Hindlimb muscle (tissue), 1 donor: ENCODE measurements at regions not wholly inside any gene's neighbourhood (a gene's known extent, or its start where the extent isn't known, plus 50 kb on each side); places are given as distances from the start of the nearest gene placed in this dataset.
A peak's percentile ranks its signal among the peaks of the same experiment; 100 is the strongest.

Experiments
- DNase-seq: peaks from one replicate; pipeline ENCODE4 v3.0.0-alpha.2; 2013

DNA sequence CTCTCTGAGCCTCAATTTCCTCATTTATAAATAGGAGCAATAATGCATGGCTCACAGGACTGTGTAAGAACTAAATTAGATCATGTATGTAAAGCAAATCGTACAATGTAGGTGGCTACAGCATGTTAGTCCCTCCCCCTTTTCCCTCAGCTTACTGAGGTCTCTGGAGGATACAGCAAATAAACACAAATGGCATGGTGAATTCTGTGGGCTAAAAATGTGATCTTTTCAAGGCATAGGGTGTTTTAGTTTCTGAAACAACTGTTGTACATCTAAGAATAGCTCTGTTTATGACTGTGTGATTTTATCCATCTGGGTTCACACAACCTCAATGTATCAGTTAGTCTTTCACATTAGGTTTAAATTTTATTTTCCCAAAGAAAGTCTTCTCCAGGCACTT lies 121.2 kb upstream of the PLEKHG7 start:
- no peak for DNase-seq

DNA sequence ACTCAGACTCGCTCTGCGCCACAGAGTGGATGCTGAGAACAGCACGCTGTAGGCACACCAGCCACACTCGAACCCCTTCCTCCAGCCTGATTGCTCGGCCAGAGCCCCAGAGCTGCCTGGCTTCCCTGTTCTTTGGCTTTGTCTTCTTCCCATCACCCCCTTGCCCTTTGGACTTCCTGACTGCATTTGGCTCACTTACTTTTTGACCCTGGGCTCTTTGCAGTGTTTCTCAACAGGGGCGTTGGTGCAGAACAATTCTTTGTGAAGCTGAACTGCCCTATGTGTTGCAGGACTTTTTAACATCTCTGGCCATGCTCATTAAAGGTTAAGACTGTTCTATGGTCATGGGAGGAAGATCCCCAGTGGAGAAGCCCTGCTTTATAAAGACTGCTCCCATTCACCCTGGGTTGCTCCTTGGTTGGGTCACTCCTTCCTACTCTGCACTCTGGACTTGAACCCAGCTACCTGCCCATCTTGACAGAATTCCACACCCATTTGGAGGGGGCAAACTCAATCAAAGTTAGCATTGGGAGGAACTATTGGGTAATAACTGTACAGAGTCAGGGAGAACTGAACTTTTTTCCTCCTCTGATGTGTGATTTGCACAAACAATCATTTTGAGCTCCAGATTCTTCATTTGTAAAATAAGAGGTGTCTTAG lies 127.7 kb upstream of the PLEKHG7 start:
- DNase-seq = no peak

DNA sequence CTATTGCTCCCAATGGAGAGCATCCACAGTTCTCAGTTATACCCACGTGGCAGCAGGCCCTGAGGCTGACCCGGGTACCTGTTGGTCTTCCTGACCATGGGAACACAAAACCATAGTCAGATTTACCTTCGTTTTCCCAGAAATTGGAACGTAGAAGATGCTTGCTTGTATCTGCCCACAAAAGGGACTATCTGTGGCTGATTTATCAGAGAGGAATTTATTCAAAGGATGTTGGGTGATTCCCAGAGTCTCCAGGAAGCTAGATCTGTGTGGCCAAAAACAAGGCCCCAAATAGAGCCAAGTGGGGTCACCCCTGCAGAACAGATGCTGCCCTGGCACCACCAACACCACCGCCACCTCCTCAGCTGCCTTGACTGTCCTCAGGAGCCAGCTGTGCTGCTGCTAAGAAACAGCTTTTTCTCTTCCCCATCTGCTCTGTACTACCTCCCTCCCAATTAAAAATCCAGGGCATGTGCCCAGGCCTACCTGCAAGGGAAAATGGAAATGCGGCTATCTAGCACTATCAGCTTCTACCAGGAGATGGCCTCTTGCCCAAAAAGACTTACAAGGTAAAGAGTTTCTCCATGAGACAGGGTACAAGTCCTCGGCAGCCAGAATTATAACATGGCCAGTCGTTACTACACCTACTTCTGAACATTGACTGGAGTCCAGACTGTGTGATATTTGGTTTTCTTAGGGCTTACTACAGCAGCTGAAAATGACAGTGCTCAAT lies 128.6 kb upstream of the PLEKHG7 start:
- DNase-seq = no peak

DNA sequence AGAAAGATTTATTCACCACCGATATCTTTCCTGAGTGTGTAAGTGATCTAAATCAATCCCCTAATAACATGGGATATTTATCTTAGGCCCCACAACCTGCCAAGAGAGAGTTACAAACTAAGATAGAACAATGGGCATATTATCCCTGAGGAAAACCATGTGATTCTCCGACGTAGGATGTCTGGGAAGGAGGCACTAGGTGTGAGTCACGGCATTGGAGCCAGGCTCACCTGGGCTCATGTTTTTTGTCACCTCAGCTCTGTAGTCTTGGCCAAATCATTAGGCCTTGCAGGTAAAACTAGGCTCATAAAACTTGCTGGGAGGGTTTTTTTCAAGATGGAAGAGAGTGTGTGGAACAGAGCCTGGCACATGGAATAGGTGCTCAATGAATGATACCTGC lies 129.7 kb upstream of the PLEKHG7 start:
- no peak for DNase-seq

DNA sequence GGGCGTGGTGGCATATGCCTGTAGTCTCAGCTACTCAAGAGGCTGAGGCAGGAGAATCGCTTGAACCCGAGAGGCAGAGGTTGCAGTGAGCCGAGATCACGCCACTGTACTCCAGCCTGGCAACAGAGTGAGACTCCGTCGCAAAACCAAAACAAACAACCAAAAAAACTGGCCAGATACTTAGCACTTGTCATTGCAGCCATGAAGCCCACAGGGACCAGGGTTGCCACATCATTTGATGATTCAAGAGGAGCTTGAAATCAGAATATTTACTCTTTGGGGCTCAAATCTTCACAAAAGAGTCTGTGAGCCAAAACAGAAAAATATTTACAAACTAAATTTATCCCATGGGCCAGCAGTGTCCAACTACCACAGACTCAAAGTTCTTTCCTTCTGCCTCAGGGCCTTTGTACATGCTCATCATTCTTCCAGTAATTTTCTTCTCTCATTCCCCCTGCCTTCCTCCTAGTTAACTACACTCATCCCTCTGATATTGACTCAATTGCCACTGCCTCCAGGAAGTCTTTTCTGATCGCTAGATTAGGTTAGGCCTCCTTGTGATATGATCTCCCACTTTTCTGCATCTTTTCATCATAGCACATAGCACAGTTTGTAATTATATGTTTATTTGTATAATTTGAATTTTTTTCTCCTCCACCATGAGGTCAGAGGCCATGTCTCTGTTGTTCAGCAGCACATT lies 130.8 kb upstream of the PLEKHG7 start:
- DNase-seq = no peak

DNA sequence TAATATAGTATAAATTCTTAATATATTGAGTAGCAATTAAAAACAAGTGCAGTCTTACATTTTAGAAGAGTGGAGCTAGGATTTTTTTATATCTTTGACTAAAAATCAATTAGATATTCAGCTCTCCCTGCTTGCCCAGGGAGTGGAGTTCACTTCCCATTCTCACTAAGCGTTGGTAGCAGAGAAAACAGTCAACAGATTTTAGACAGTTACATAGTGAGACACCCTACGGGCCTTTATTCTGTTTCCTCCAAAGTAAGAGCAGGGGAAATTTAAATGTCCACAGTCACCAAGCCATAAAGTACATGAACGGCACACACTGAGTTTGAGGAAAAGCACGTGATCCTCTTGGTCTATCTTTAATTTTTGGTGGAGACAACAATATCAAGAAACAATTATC lies 131.6 kb upstream of the PLEKHG7 start:
- no peak for DNase-seq

DNA sequence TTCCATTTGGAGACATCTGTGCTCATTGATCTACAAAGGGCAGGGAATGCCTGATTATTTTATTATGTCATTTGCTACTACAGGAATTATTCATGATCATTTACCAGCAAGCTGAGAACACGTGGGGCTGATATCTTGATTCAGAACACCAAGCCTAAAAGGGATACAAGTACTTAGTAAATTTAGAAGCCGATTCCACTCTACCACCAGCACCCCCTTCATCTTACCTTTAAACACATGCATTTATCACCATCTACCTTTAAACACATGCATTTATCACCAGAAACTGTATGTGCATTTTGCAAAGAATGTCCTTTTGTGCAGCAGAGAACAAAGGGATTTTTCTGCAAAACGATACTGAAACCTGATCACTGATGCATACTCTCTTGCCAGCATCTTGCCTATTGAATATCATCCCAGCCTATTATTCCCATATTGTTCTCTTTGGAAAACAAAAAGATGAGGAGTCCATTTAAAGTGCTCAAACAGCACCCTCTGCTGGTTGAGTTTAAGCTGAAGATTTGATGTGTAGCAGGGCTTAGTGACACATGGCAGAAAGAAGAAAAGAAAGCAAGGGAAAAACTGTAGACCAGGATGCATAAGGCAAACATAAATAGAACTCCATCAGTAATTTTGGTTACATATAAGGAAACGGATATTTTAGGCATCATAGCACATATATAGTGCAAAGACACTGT lies 132.6 kb upstream of the PLEKHG7 start:
- peak; percentile 89 for DNase-seq

DNA sequence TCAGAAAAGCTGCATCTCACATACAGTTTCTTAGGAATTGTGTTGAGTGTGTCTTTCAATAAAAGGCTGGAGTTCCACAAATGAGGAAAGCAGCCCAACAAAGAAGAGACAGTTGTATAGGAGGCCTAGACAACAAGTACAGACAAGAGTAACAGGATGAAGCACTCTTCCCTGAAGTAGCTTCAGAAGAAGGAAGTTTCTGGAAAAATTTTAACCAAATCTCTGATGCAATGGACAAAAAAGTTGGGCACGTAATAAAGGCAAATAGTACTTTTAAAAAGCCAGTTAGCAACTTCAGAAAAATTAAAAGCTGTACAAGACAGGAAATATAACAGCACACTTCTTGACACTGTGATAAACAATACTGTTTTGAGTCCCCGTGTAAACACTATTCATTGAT lies 134.1 kb upstream of the PLEKHG7 start:
- DNase-seq = no peak

DNA sequence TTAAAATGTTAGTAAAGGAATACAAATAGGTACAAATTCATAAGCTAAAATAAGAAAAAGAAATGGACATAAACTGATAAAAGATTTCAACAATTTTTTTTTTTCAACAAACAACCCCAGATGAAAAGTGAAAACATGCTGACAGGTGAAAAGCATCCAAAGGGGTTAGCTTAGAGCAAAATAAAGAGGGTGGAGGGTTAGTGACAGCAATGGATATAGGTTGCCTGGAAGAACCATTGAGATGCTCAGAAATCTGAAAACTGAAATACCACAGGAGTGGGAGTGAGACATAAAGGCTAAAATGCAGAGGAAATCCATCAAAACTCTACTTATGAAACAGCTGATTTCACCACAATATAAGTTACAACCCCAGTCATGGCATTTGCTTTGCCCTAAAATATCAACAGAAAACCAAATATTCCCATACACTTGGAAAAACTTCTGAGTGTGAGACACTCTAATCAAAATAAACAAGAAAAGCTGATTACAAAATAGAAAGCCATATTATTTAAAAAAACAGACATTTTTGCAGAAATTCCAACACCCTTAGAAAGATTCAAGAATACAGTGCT lies 136.3 kb upstream of the PLEKHG7 start:
- no peak for DNase-seq

DNA sequence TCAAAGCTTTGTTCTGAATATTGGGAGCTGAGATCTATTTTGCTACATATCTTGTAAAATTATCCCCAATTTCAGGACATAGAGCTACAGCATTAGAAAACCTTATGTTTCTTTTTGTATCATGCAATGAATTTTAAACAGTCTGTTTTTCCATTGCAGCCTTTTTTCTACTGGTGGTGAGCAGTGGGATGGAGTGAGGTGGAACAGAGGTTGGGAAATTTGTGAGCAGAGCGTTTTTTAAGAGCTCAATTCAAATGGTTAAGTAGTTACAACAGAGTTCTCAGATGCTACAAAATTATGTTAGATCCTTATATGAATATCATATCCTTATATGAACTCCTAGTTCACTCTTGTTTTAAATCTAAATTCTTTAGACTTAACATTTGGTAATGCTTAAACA lies 139.0 kb upstream of the PLEKHG7 start:
- DNase-seq = no peak

DNA sequence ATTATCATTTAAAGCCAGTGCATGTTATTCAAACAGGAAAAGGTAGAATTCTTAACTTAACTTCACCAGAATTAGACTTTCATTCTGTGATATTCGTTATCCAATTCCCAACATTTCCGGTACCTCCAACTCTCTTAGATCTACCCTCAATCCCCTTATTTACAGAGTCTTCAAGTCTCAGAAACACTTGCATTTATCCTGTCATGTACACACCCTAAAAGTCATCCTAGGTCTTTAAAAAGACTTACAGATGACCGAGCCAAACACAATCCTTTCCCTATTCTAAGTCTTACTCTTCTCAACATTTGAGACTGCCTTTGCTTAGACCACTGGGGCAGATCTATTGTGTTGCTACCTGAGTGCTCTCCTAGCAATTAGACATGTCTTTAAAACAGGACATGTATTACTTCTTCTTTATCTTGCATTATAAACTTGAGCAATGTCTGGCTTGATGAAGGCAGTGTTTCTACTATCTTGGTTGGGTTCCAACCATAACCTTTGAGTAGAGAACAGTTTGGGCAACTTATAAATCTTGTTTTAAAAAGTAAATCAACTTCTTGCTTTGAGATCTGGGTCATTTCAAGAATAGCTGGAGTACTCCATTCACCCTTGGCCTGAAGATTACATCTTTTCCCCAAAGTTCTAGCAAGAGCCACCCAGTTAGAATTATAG lies 140.6 kb upstream of the PLEKHG7 start:
- no peak for DNase-seq

DNA sequence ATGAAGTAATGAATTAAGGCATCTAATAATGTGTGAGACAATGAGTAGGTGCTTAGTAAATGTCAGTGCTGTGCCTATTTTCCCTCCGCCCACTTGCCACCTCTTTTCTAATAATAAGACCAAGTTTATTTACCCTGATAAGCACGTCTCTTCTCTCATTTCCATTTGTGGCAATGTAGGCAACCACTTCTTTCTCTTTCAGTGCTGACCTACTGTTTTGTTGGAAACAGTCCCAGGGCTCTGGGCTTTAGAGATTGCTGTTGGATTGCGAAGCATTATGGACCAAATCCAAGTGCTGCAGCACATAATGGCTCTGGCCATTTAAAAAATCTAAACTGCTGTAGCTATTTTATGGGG lies 141.3 kb upstream of the PLEKHG7 start:
- peak; percentile 61 for DNase-seq

DNA sequence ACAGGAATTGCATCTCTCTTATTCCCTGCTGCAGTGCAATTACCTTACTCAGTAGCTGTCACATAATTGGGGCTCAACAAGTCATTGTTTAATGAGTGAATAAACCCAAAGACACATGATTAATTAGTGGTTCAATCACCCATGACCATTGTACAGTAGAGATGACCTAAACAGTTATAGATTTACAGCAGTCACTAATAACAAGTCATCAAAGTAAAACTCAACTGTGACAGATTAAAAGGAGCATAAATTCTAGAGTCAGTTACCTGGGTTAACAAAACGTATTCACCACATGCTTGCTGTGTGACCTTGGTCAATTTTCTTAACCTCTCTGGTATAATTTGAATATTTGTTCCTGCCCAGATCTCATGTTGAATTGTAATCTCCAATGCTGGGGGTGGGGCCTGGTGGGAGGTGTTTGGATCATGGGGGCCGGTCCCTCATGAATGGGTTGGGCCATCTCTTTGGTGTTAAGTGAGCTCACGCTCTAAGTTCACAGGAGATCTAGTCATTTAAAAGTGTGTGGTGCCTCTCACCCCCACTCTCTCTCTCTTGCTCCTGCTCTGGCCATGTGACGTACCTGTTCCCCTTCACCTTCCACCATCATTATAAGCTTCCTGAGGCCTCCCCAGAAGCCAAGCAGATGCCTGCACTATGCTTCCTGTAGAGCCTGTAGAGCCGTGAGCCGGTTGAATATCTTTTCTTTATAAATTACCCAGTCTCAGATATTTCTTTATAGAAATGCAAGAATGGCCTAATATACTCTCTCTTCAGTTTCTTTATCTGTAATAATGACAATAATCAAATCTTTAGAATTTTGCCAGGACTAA lies 141.9 kb upstream of the PLEKHG7 start:
- no peak for DNase-seq

DNA sequence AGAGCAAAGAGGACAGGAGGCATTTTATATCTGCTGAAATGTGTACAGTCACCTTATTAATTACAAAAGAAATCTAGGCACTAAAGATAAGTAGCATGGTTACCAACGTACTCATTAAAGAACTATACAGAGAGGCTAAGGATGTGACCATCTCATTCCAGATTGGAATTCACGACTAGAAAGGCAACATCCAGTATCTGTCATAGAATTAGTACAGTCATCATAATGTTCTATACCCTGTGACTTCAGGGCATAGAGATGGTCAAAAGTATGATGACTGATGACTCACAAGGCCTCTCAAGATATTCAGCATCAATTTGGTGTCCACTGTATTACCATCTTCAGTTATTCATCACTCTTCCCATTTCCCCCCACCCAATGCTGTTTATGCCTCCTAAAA lies 144.0 kb upstream of the PLEKHG7 start:
- no peak for DNase-seq

DNA sequence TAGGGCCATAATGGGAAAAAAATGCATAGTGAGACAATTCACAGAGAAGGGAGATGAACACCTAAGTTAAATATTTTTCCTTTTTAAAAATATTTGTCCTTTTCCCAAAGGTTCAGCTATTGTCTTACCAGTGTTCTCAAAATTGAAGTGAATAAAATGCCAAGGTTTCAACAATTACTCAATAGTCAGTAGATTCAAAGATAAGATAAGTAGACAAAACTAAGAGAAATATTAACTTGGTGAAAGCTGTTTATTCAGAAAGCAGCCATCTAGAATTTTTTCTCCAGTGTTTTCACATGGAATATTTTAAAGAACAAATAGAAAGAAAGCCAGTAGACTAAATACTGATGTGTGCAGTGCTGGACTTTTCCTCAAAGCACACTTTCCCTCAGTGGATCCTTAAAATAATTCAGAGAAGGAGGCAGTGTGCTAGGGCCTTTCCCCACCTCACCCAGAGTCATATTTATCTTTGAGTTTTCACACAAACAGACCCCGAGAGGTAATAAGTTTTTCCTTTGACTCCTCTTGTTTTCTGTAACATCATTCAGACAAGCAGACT lies 144.5 kb upstream of the PLEKHG7 start:
- DNase-seq = no peak

DNA sequence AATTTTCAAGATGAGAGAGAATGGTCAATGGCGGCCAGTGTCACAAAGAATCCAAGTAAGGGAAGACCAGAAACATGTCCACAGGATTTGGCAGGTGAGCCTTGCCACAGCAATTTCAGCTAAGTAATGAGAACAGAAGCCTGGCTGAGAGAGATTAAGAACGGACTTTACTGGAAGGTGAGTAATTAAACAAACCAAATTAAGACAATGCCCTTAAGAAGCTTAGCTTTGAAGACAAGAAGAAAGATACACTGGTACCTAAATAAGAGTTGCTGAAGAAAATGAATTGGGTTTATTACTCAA lies 145.4 kb upstream of the PLEKHG7 start:
- DNase-seq = no peak

DNA sequence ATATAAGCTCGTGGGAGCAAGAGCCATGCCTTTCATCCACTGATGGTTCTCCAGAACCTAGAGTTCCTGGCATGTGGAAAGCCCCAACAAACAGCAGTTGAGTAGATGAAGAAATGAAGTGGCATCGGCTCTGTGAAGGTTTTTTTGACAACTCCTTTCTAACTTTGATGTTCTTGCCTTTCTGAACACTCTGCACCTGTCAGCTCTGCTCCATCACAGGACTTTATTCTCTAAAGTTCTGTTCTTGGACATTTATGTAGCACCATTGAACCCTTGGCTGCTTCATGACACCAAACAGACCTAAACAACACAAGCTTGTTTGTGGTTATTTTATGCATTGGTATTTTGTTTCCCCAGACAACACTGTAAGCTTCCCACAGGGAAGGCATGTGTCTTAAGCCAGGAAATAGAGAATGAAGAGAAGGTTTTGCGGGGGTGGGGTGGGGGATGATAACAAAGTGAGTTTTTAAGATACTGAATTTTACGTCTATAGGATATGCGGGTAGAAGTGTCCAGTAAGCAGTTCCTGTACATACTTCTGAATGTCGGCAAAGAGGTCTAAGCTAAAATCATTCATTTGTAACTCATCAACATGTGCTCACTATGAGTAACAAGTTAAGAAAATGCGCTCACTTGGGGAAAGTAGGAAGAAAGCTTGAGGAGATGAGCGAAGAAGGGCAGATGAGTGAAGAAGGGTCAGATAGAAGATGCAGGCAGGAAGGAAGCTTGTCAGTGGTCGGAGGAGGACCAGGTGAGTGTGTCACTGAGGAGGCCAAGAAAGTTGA lies 146.0 kb upstream of the PLEKHG7 start:
- no peak for DNase-seq

DNA sequence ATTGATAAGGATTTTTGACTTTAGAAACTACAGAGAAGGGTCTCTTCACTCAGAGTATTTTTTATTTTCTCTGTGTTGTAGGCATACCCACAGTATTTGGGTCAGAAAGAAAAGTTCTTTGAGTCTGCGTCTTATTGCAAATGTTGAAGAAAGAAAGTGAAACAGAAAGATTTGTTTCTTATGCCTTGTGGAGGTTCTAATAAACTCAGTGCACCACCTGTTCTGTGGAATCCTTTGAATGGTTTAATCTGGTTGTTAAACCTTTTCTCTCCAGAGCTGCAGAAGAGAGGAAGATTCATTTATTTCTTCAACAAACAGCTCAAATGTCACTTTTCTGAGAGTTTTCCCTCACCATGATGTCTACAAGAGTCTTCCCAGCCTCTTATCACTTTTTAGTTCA lies 146.6 kb upstream of the PLEKHG7 start:
- no peak for DNase-seq

DNA sequence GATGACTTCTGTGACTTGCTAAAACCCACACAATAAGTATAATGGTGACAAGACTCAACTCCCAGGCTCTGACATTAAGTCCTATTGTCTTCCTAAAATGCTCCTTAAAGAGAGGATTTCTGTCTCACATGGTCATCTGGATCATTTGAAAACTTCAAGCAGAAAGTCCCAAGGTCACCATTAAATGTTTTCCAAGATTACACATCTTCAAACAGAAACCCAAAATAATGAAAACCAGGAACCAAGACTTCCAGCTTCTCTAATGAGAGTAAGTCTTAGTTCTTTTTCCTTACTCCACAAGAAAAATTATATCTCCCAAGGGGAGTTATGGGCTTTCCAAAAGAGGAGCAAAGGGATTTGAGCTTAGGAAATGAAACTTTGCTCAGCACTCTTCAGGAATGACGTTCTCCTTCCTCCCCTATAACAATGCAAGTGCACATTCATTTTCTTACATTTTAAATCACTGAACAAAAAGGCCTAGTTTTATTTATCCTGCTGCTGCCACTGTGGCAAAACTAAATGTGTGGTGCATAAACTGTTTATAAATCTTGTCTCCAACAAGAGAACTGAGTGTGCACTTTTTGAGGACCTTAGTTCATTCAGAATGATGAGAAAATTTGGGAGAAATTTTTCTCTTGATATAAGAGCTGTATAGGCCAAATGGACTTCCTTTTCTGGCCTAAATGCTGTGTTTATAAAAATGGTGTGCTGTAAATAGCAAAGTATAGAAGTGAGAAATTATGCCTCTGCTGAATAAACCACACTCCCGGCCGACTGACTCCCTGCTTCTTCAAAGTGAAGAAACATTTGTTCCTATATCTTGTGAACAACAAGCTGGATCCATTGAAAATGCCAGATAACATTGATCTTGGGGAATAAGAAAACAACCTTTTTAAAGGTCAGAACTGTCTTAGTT lies 148.4 kb upstream of the PLEKHG7 start:
- DNase-seq = no peak
